CD4-positive, alpha-beta T cell treated with Interleukin-4 for 1 hour (primary cell): ENCODE measurements at regions not wholly inside any gene's neighbourhood (a gene's known extent, or its start where the extent isn't known, plus 50 kb on each side); places are given as distances from the start of the nearest gene placed in this dataset.

Experiments
- DNase-seq, 2 donors: peaks; one replicate each; pipeline ENCODE4 v3.0.0-alpha.2; 2020 to 2022

GRCh38 chr16:64450177-64450576, 671.7 kb downstream of the CDH11 start:
- no peak for DNase-seq

DNA sequence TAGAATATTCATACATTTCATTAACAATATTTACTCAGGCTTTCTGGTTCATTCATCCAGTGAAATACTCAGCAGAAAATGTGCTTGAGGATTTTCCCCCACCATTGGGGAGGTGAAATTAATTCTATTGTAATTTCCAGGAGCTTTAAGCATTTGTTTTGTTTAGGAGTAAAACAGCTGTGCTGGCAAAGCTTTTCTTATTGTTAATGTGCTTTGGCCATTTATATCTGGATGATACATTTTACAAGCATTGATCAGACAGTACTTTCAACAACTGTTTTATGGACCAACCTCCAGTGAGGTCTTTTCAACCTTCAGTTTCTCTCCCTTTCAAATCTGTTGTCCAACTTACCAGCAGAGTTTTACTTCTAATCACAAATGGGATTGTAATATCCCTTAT, 672.4 kb downstream of the CDH11 start:
- no peak for DNase-seq

DNA sequence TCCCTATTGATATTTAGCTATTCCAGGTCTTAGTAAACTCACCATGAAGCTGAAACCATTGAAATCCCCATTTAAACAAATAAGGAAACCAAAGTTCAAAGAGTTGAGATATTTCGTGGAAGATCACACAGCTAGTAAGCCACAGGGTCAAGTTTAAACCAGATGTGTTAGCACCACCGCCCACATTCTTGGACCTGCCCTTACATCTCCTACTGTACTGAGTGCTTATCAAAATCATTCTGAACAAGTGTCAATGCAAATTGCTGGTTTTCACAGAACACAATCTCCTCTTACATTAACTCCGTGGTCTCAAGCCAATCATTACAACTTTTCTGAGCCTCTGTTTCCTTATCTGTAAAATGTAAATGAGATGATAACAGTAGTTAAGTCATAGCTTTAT, 676.2 kb downstream of the CDH11 start:
- no peak for DNase-seq

GRCh38 chr16:64445245-64445644, 676.6 kb downstream of the CDH11 start:
- no peak for DNase-seq

DNA sequence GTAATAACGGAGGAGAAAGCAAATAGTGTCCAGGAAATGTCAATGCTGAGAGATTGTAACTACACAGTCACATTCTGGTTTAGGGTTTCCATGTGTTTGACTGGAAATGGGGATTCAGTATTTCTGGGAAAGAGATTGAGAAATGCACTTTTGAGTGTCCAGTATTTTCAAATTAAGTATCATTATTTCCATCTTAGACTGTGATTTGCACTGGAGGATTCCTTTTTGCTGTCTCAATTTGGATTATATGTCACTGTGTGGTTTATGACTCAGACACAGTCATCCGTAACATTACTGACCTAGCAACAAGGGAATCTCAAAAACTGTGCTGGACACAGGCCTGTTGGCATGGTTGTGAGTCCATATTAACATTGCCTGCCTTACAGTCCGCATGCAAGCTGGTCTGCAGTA, 681.4 kb downstream of the CDH11 start:
- no peak for DNase-seq

DNA sequence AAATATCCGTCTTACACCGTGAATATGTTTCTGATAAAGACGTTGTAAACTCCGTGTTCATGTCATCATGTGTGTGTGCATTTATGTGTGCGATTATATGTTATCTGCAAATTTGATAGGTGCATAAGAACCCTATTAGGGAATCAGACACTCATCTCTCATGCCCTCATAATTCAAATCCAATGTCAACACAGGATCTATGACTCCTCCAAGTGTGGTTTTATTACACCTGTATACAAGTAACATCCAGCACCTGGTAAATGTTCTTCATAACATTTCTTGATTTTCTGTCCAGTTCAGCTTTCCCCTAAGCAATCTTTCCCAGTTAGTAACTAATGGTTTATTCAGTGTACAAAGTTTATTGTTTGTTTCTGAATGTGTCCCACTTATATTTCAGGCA, 681.9 kb downstream of the CDH11 start:
- DNase-seq = no peak

DNA sequence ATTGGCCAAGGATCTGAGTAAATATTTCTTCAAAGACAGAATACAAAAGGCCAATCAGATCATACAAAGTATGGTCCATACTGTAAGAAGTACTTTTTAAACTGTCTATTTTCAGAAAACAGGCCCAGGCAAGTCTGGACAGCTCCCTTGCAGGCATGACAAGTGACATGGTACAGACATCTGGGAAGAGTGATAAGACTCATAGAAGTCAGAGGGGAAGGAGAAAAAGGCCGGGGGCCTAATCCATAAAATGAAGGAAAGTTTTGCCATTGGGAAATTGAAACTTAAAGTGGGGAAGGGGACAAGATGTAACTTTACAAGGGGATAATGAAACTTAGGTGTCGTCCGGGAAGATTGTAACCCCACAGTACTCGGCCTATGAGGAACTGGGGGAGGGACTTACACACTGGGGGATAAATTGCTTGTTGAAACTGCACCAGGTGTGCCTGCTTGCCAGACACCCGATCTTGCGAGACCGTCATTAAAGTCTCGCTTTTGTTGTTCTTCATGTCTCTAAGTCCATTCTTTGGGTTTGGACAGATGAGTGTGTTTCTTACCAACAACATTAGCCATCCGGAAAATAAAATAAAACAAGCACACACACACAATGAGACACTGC, 684.0 kb downstream of the CDH11 start:
- DNase-seq = no peak

DNA sequence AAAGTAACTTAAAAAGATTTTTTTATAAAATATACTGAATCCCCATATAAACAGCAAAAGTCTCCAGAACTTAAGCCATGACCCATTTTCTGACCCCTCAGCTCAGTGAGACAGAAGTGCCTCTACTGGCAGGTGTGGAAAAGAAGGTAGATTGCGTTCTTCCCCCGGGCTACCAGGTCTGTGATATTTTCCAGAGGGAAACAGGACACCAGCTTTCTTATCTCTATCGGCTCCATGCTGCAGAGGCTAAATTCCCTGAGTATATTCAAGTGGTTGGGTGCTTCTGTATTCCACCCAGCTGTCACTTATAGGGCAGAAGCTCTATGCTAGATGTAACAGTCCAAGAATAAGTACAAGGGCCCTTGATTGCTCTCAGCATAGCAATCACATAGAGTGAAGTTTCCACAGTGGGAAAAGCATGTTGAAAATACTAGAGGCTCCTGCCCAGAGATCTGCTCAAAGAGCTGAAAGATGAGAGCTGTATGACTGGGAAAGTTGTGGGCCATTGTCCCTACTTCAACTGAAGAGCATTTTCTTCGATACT, 687.3 kb downstream of the CDH11 start:
- no peak for DNase-seq

- no peak for DNase-seq
Observed at GRCh38 chr16:64428463-64429113, 693.3 kb downstream of the CDH11 start.

- no peak for DNase-seq
Observed at GRCh38 chr16:64426131-64426666, 695.7 kb downstream of the CDH11 start.

GRCh38 chr16:64425381-64425780, 696.5 kb downstream of the CDH11 start:
- DNase-seq = no peak

GRCh38 chr16:64422259-64422658, 699.6 kb downstream of the CDH11 start:
- DNase-seq = no peak

GRCh38 chr16:64421515-64421914, 700.3 kb downstream of the CDH11 start:
- DNase-seq = no peak

DNA sequence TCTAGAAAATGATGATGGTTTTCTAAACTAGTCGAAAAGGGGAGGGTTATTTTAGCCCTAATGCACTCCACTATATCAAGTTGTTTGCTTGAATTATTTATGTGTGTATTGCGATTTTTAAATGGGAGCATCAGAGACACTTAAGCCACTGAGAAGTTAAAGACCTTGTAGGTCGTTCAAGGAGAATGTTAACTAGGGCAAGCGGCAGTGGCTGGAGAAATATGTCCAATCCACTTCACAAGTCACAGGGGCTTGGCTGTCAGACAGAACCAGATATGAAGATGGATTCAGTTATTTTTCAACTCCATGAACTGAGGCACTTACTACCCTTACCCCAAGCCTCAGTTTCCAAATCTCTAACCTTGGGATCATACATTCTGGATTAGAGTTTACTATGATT, 702.0 kb downstream of the CDH11 start:
- DNase-seq = no peak

GRCh38 chr16:64417711-64418227, 704.1 kb downstream of the CDH11 start:
- DNase-seq = no peak

DNA sequence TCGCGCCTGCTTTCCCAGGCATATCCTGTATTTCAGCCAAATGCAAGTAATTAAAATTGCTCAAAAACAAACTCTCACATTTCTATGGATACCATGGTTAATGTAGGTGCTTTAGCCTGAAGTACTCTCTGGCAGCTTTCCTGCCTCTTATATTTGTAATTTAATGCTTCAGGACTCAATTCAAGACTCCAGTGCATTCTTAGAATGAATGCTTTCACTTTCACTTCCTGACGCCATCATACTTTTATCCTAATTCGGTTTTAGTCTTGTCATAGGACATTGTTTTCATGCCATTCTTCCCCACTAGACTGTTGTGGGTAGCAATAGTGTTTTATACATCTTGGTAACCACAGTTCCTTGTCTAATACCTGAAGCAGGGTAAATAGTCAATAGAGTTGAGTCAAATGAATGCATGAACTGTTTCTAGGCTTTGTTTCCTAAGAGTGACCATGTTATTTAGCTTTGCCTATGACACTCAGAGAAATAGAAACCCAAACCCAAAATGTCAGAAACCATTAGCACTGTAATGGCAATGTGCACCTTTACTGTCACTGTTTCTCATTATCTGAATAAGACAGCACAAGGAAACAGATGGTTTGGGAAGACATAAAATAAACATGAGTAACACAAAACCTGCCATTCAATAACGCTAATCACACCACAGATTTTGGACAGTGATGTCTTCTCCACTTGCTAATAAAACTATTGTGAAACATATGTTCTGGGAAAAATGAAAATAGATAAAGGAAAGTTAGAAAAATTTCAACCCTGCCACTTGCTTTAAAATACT, 705.5 kb downstream of the CDH11 start:
- DNase-seq = no peak

GRCh38 chr16:64412578-64413280, 709.1 kb downstream of the CDH11 start:
- no peak for DNase-seq

GRCh38 chr16:64410306-64410705, 711.6 kb downstream of the CDH11 start:
- DNase-seq = no peak

- no peak for DNase-seq
Observed at GRCh38 chr16:64409783-64410210, 712.1 kb downstream of the CDH11 start.

GRCh38 chr16:64408699-64409098, 713.2 kb downstream of the CDH11 start:
- DNase-seq = no peak

DNA sequence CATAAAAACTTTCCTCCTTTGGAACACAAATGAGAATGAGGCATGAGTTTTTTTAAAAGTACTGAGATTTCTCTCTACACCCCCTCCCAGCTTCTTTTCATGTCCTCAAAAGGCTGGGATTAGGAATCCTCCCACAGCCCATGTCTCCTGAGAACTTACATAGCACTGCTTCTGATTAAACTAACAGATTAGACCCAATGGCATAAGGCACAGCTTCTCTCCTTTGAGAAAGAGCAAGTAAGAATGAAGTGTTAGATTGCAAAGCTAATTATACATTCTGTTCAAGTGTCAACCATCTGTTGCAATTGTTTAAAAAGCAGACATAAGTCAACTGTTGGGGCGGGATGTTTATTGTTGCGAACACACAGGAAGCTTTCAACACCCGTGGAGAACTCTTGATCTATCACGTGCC, 715.1 kb downstream of the CDH11 start:
- no peak for DNase-seq

DNA sequence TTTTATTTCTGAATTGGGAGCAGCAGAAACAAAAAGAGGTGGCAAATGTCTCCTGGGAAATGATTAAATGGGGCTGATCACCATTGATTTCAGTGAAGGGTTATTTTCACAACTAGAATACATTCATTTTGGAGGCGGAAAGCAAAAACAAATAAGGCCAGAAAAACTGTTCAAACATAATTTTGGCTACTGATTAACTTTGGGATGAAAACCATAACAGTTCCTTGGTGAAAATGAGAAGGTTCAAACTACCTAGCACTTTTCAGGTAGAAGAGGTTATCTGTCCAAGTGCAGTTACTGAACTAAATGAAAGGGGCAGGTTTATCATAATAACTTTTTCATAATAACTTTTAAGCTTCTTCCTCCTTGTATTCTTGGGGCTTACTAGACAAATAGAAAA, 718.5 kb downstream of the CDH11 start:
- no peak for DNase-seq

GRCh38 chr16:64398793-64399192, 723.1 kb downstream of the CDH11 start:
- DNase-seq = no peak
